Suprapubic skin (tissue), 4 donors: ENCODE measurements at regions not wholly inside any gene's neighbourhood (a gene's known extent, or its start where the extent isn't known, plus 50 kb on each side); places are given as distances from the start of the nearest gene placed in this dataset.

Source experiments
- CTCF ChIP-seq, 2 donors: fragments of 200-600 bp in 1 of 2; fragments of 450-650 bp in 1 of 2; sonication (generic) in 1 of 2; IDR thresholded peaks; one replicate each; pipeline ENCODE4 v1.5.1; 2016 to 2019; ENCODE audit warnings: antibody characterized with exemption in 2 of 2, mild to moderate bottlenecking in 1 of 2, moderate library complexity in 1 of 2
- EP300 ChIP-seq: sonication (generic); formaldehyde crosslinking; IDR thresholded peaks from one replicate; pipeline ENCODE4 v1.6.1; 2017; ENCODE audit warnings: antibody characterized with exemption
- POLR2AphosphoS5 ChIP-seq, 3 donors: sonication (generic); formaldehyde crosslinking; IDR thresholded peaks; one replicate each; pipeline ENCODE4 v1.6.1; 2017; ENCODE audit warnings: antibody characterized with exemption in 3 of 3

GRCh38 chr13:76461999-76462398 lies 424.2 kb downstream of the KCTD12 start:
- no peak for TF ChIP-seq CTCF (IDR thresholded peaks at IDR 0.05)
- no peak for TF ChIP-seq EP300
- no peak for TF ChIP-seq POLR2AphosphoS5 (IDR thresholded peaks at IDR 0.05)
